Activated T-cell treated with anti-CD3 and anti-CD28 coated beads, Interleukin-2, amount 50 U/mL, for 72 hours (primary cell): ENCODE measurements at regions not wholly inside any gene's neighbourhood (a gene's known extent, or its start where the extent isn't known, plus 50 kb on each side); places are given as distances from the start of the nearest gene placed in this dataset.

Experiments used
- ATAC-seq, 2 donors: fragments of 150-1000 bp; cut with Tn5 transposase; replicated peaks in 1 of 2; 2 replicates each; pipeline ENCODE4 v1.10.0; 2021; ENCODE audit warnings: moderate library complexity in 2 of 2, mild to moderate bottlenecking in 1 of 2
- DNase-seq, 2 donors: peaks; one replicate each; pipeline ENCODE4 v3.0.0; 2021 to 2022; ENCODE audit warnings: mixed read lengths in 1 of 2
- H3K27ac Mint-ChIP-seq: one replicate; pipeline ENCODE4 v1.8.0; 2022; ENCODE audit warnings: mild to moderate bottlenecking, moderate library complexity, mixed read lengths
- H3K27me3 Mint-ChIP-seq: one replicate; pipeline ENCODE4 v1.8.0; 2022; ENCODE audit warnings: low read depth, mixed read lengths
- H3K36me3 Mint-ChIP-seq, 2 donors: one replicate each; pipeline ENCODE4 v1.8.0; 2022; ENCODE audit warnings: mixed read lengths in 2 of 2, mild to moderate bottlenecking in 1 of 2; ENCODE audit not compliant: insufficient read depth in 2 of 2
- H3K4me1 Mint-ChIP-seq: one replicate; pipeline ENCODE4 v1.8.0; 2022; ENCODE audit warnings: low read depth, mixed read lengths
- H3K4me3 Mint-ChIP-seq, 2 donors: one replicate each; pipeline ENCODE4 v1.8.0; 2022; ENCODE audit warnings: mild to moderate bottlenecking in 2 of 2, mixed read lengths in 2 of 2, moderate library complexity in 2 of 2
- H3K9me3 Mint-ChIP-seq, 2 donors: one replicate each; pipeline ENCODE4 v1.8.0; 2022; ENCODE audit warnings: mixed read lengths in 2 of 2

DNA sequence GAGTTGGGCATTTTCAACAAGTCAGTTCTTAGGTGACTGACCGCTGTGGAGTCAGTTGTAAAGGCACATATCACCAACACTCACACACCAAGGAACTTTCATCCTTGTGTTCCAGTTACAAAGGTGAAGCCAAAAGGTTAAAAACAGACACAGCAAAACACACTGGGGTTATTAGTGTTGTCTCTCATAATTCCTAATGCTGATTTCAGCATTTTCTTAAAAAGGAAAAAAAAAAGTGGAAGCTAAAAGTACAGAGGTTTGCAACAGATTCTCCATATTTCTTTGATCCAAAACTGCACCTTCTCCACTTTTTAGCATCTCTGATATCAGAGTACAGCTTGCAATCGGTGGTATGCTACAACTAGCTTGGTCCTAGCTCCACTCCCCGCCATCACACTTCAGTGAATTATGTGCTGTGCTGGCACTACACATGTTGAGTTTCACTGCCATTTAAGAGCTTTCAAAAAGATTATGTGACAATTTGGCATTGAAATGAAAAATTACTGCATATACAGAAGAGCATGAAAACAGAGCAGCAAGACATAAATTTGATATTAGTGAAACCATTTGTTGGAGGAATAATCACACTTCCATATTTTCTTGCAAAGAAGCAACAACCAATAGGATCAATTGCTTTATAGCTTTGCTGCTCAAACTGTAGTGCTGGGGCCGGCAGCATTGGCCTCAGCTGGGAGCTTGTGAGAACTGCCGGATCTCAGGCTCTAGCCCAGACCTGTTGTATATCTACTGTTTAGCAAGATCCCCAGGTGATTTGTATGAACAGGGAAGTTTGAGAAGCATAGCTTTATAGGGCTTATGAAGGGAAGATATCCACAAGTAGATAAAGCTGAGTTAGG lies 62.3 kb upstream of the DAPL1 start:
- Mint-ChIP-seq H3K27me3 (peaks cover 35% of the 10 kb centered on the region), H3K27ac (no peak overlapping the region), H3K9me3 (no peaks in the 10 kb centered on the region), H3K36me3 (no peaks in the 10 kb centered on the region), H3K4me1 (peaks cover 5% of the 10 kb centered on the region), H3K4me3 (no peak overlapping the region)
- ATAC-seq (no peak), DNase-seq (no peak)

DNA sequence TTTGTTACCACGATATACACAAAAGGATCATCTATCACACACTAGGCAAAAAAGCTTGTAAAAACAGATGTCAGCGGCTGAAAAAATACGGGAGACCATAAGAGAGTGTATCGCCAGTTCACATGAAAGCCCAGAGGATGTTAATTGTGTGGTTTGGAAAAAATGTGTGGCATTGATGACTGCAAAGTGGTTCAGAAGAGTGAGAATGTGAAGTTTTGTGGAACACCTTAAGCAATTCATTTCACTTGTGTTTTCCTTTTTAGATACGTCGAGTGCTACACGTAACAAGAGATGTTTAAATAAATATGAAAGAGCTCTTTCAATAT lies 61.7 kb upstream of the DAPL1 start:
- H3K9me3 Mint-ChIP-seq = no peaks in the 10 kb centered on the region
- H3K36me3 Mint-ChIP-seq = no peaks in the 10 kb centered on the region
- H3K4me3 Mint-ChIP-seq = no peak overlapping the region
- peaks cover 5% of the 10 kb centered on the region for H3K4me1 Mint-ChIP-seq
- H3K27me3 Mint-ChIP-seq = peaks cover 29% of the 10 kb centered on the region
- ATAC-seq = no peak
- no peak for DNase-seq
- no peak overlapping the region for H3K27ac Mint-ChIP-seq

DNA sequence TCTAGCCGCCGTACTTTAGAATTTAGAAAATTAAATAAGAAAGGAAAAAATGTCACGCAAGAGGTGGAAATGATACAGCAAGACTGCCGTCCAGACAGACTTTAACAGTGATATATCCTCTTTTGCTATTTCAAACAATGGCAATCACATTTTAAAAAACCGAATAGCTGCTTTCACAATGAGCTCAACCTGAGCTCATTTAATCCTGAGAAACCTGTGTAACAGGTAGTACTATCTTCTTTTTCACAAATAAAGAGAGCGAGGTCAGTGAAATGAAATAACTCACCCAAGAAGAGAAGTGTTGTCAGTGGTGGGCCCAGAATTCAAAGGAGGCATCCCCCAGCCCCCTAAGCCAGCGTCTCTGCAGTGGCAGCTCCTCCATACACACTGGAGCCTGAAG lies 60.7 kb upstream of the DAPL1 start:
- H3K9me3 Mint-ChIP-seq = no peaks in the 10 kb centered on the region

DNA sequence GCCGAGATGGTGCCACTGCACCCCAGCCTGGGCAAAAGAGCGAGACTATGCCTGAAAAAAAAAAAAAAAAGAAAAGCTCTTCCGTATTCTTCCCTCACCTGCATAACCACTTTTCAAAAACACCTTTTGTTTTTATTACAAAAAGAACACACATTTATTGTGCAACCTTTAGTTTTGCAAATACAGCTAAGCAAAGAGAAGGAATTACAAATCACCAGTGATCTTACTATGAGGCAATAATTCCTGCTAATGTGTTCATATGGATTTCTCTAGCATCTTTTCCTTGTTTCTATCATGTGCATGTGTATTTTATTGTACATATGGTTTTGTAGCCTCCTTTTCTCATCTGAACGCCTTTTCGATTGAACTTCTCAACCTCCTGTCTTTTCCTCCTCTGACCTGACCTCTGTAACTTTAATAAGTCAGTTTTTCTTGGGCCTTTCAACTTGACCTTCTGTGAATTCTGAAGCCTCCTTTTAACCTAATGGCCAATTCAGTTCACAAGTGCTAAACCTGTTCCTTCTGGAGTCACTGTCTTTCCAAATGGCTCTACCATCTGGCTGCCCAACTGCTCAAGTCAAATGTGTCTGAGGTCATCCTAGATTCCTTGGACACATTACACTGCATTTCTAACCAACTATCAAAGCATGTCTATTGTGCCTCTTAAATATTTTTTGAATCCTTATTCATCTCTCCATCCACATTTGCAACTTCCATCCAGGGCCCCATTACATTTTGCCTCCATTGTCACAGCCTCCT lies 59.1 kb upstream of the DAPL1 start:
- Mint-ChIP-seq H3K9me3 (no peaks in the 10 kb centered on the region), H3K4me3 (no peak overlapping the region), H3K4me1 (peaks cover 5% of the 10 kb centered on the region), H3K36me3 (no peaks in the 10 kb centered on the region), H3K27me3 (peaks cover 28% of the 10 kb centered on the region), H3K27ac (no peak overlapping the region)
- no peak for ATAC-seq
- no peak for DNase-seq

More for the DNA sequence above, 60.7 kb upstream of the DAPL1 start:
- no peak overlapping the region for H3K4me3 Mint-ChIP-seq
- ATAC-seq (no peak), DNase-seq (no peak)
- peaks cover 5% of the 10 kb centered on the region for H3K4me1 Mint-ChIP-seq
- peaks cover 28% of the 10 kb centered on the region for H3K27me3 Mint-ChIP-seq
- H3K36me3 Mint-ChIP-seq = no peaks in the 10 kb centered on the region
- H3K27ac Mint-ChIP-seq = no peak overlapping the region

DNA sequence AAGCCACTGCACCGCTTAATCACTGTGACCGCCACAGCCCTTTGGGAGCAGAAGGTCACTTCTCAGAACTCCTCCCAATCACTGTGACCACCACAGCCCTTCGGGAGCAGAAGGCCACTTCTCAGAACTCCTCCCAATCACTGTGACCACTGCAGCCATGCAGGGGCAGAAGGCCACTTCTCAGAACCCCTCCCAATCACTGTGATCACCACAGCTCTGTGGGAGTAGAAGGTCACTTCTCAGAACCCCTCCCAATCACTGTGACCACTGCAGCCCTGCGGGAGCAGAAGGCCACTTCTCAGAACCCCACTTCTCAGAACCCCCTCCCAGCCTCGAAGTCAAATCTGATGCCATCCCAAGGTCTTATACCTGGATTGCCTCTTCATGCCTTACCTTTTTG lies 56.8 kb upstream of the DAPL1 start:
- no peak for ATAC-seq
- H3K4me3 Mint-ChIP-seq = no peak overlapping the region
- no peaks in the 10 kb centered on the region for H3K36me3 Mint-ChIP-seq
- H3K4me1 Mint-ChIP-seq = peaks cover 2% of the 10 kb centered on the region
- peaks cover 12% of the 10 kb centered on the region for H3K27me3 Mint-ChIP-seq
- no peak for DNase-seq
- no peaks in the 10 kb centered on the region for H3K9me3 Mint-ChIP-seq
- H3K27ac Mint-ChIP-seq = no peak overlapping the region

DNA sequence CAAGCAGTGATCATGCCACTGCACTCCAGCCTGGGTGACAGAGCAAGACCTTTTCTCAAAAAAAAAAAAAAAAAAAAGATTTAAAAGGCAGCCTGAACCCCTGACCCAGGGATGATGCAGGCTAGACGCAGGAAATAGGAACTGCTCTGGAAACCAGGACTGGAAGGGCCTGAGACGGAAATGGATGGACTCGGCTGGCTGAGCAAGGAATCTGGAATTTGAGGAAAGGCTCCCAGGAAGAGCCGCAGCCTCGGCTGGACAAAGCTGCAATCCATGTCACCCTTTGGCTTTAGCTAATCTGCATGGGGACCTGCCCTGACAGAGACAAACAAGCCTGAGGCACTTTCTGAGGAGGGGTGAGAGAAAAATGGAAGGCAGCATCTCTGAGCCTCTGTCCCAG lies 55.0 kb upstream of the DAPL1 start:
- Mint-ChIP-seq H3K36me3 (no peaks in the 10 kb centered on the region), H3K27me3 (peaks cover 12% of the 10 kb centered on the region), H3K9me3 (no peaks in the 10 kb centered on the region), H3K4me1 (no peaks in the 10 kb centered on the region), H3K27ac (no peak overlapping the region), H3K4me3 (no peak overlapping the region)
- ATAC-seq (no peak), DNase-seq (no peak)

DNA sequence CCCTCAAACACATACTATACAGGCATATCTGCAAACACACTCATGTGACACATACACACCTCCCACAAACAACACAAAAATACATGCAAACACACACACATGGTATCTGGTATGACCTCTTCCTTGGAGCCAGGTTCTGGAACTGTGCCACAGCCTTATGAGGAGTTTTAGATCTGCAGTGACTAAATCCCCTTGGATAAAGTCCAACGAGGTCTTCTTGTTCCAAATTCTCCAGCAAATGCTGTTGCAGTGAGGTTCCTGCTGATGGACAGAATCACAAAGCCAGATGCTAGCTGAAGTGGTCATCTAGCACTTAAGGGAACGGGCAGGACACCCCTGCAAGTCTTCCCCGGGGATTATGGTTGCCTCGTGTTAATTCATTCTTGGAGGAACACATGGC lies 54.5 kb upstream of the DAPL1 start:
- Mint-ChIP-seq H3K27me3 (peaks cover 16% of the 10 kb centered on the region), H3K4me3 (no peak overlapping the region), H3K9me3 (no peaks in the 10 kb centered on the region), H3K36me3 (no peaks in the 10 kb centered on the region), H3K27ac (no peak overlapping the region), H3K4me1 (no peaks in the 10 kb centered on the region)
- ATAC-seq (no peak), DNase-seq (no peak)

DNA sequence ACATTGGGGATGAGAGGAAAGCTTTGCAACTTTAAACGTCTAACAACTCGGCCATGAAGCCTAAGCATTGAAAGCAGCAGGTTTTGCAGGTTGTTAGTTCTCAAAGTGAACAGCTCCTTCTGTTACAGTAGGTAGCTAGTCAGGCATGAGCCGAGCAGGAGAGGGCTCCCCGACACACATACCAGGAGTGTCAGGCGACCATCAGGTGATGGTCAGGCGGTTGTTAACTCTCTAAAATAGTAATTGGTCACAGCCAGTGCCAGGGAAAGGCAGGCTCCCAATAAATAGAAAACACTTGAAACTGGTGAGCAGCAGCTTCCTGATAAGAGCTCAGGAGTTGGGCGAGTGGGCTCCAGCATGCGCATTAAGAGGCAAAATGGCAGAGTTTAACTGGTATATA lies 53.5 kb upstream of the DAPL1 start:
- DNase-seq (no peak), ATAC-seq (no peak)
- no peak overlapping the region for H3K4me3 Mint-ChIP-seq
- peaks cover 13% of the 10 kb centered on the region for H3K27me3 Mint-ChIP-seq
- H3K27ac Mint-ChIP-seq = no peak overlapping the region
- H3K36me3 Mint-ChIP-seq = no peaks in the 10 kb centered on the region
- no peaks in the 10 kb centered on the region for H3K9me3 Mint-ChIP-seq
- no peaks in the 10 kb centered on the region for H3K4me1 Mint-ChIP-seq

DNA sequence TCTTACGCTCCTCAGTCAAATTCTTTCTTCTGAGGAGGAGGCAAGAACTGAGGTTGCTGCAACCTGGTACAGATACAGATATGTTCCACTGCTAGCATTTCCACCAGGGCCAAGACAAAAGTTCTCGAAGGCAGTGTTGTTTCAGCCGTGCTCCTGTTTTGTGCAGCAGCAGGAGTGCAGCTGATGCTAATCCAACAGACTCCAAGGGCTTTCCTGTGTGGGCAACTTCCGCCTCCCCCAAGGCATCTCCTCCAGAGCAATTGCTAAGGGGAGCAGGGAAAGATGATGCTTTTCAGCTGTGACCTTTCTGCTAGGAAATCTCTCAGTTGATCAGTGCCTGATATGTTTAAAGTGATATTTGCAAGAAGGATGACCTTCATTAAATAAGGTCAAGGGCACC lies 52.6 kb upstream of the DAPL1 start:
- DNase-seq (no peak), ATAC-seq (no peak)
- Mint-ChIP-seq H3K4me3 (no peak overlapping the region), H3K27ac (no peak overlapping the region), H3K4me1 (no peaks in the 10 kb centered on the region), H3K27me3 (peaks cover 19% of the 10 kb centered on the region), H3K9me3 (no peaks in the 10 kb centered on the region), H3K36me3 (no peaks in the 10 kb centered on the region)

DNA sequence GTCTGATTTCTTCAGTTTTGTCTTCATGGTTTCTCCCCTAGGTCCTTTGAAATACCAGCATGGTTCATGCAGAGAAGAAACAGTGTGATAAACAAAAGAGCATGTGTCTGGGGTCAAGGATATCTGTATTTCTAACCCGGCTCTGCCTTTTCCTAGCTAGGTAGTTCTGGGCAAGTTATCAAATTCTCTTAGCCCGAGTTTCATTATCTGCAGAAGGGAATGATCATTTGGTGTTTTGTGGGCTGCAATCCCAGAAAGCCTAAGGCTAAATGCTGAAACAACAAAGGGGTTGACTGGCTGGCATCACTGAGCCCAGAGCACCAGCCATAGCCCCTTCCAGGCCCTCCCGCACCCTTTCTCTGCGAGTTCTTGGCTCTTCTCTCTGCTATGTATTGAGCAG lies 51.7 kb upstream of the DAPL1 start:
- no peaks in the 10 kb centered on the region for H3K9me3 Mint-ChIP-seq
- no peaks in the 10 kb centered on the region for H3K36me3 Mint-ChIP-seq
- peaks cover 20% of the 10 kb centered on the region for H3K27me3 Mint-ChIP-seq
- no peak overlapping the region for H3K4me3 Mint-ChIP-seq
- ATAC-seq (no peak), DNase-seq (no peak)
- H3K4me1 Mint-ChIP-seq = no peaks in the 10 kb centered on the region
- no peak overlapping the region for H3K27ac Mint-ChIP-seq

DNA sequence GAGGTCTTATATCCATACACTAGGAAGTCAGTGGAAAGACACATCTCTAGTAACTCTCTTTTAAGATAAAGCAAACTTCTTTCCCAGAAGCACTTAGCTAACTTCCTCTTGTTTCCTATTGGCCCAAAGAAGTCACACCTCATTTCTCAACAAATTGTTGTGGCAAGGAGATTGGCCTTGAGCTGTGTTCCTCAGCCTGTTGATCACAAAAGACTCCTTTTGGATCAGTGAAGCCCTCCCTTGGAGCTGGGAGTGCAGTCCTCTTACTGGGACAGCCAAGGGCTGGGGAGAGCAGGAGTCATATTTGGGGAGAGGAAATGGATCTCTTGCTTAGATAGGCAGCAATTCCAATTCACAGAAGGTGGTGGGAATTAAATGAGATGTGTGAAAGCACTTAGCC lies 51.2 kb upstream of the DAPL1 start:
- H3K4me1 Mint-ChIP-seq = no peaks in the 10 kb centered on the region
- peaks cover 22% of the 10 kb centered on the region for H3K27me3 Mint-ChIP-seq
- no peak overlapping the region for H3K4me3 Mint-ChIP-seq
- no peaks in the 10 kb centered on the region for H3K36me3 Mint-ChIP-seq
- no peak overlapping the region for H3K27ac Mint-ChIP-seq
- ATAC-seq = no peak
- H3K9me3 Mint-ChIP-seq = no peaks in the 10 kb centered on the region
- no peak for DNase-seq

DNA sequence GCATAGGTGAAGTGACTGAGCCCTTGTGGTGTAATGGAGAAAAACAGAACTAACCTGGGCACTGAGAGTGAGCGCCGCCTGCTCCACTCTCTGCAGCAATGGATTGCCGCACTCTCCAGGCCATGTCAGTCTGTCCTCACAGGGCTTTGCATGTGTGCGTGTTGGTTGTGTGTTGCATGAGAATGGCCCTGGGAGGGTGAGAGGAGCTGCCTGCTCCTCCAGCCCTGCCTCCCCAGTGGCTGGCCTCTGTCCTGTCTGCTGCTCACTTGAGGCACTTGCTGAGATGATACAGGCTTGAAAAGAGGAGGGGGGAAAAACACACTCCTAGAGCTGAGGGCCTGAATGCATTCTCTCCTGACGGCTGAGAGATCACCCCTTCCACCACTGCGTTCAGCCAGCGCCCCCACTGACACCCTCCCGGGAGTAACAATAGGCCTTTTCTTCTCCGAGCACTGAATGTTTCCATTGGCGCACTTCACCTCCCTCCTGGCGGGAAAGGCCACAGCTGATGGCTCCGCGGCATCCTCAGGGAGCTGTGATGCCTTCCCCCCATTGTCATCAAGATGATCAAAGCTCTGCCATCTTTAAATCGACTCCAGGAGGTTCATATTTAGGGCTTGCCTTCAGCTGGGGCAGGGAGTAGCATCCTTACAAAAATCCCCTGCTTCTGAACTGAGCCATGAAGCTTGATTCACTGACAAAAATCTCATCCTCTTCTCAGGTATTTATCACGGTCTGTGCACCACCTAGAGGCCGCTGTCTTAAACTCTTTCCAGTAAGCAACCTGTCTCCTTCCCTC lies 49.9 kb upstream of the DAPL1 start:
- DNase-seq (peak; percentile 40 to 45), ATAC-seq (peak; percentile 65 to 69)
- no peaks in the 10 kb centered on the region for H3K9me3 Mint-ChIP-seq
- H3K27me3 Mint-ChIP-seq = peaks cover 34% of the 10 kb centered on the region
- no peak overlapping the region for H3K27ac Mint-ChIP-seq
- no peak overlapping the region for H3K4me3 Mint-ChIP-seq
- no peaks in the 10 kb centered on the region for H3K4me1 Mint-ChIP-seq
- H3K36me3 Mint-ChIP-seq = no peaks in the 10 kb centered on the region
